HepG2 (cell line): ENCODE measurements at regions not wholly inside any gene's neighbourhood (a gene's known extent, or its start where the extent isn't known, plus 50 kb on each side); places are given as distances from the start of the nearest gene placed in this dataset.

Experiments used
- ATF4 ChIP-seq, 2 experiments: fragments of 450-650 bp in 1 of 2; sonication (generic) in 1 of 2; formaldehyde crosslinking; IDR thresholded peaks; 2 replicates each; pipeline versions ENCODE4 v1.5.0 to v1.8.0; 2020 to 2022; ENCODE audit warnings: mild to moderate bottlenecking in 1 of 2, missing genetic modification reagents in 1 of 2
- MXD1 ChIP-seq: sonication (generic); formaldehyde crosslinking; IDR thresholded peaks from 2 replicates; pipeline ENCODE4 v1.4.0; 2020; ENCODE audit warnings: mild to moderate bottlenecking, missing genetic modification reagents
- NFE2L1 ChIP-seq: sonication (generic); formaldehyde crosslinking; IDR thresholded peaks from 2 replicates; pipeline ENCODE4 v1.4.0; 2020; ENCODE audit warnings: missing genetic modification reagents, mild to moderate bottlenecking, borderline replicate concordance
- NR2F1 ChIP-seq, 2 experiments: fragments of 450-650 bp in 1 of 2; formaldehyde crosslinking in 1 of 2; IDR thresholded peaks; 2 replicates each; pipeline versions ENCODE4 v1.5.0 to v1.6.1; 2016 to 2020; ENCODE audit warnings: mild to moderate bottlenecking in 1 of 2, missing compliant biosample characterization in 1 of 2, missing genetic modification reagents in 1 of 2, moderate library complexity in 1 of 2
- SOX6 ChIP-seq, 2 experiments: fragments of 450-650 bp in 1 of 2; sonication (generic) in 1 of 2; formaldehyde crosslinking in 1 of 2; IDR thresholded peaks; 2 replicates each; pipeline versions ENCODE4 v1.4.0 to v1.6.1; 2017 to 2020; ENCODE audit warnings: antibody characterized with exemption in 1 of 2, mild to moderate bottlenecking in 1 of 2, missing genetic modification reagents in 1 of 2
- ZNF121 ChIP-seq: sonication (generic); formaldehyde crosslinking; IDR thresholded peaks from 2 replicates; pipeline ENCODE4 v1.5.0; 2020; ENCODE audit warnings: mild to moderate bottlenecking, missing genetic modification reagents
- TF ChIP-seq, protein P1 (sequence below): sonication (generic); formaldehyde crosslinking; IDR thresholded peaks from 2 replicates; pipeline ENCODE4 v1.5.0; 2020; ENCODE audit warnings: mild to moderate bottlenecking, missing genetic modification reagents, moderate library complexity
- TF ChIP-seq, protein P2 (sequence below), 2 experiments: sonication (generic) in 1 of 2; formaldehyde crosslinking in 1 of 2; IDR thresholded peaks; 2 replicates each; pipeline versions ENCODE4 v1.4.0 to v1.6.1; 2016 to 2020; ENCODE audit warnings: borderline replicate concordance in 1 of 2, low read depth in 1 of 2, mild to moderate bottlenecking in 1 of 2, missing genetic modification reagents in 1 of 2

DNA sequence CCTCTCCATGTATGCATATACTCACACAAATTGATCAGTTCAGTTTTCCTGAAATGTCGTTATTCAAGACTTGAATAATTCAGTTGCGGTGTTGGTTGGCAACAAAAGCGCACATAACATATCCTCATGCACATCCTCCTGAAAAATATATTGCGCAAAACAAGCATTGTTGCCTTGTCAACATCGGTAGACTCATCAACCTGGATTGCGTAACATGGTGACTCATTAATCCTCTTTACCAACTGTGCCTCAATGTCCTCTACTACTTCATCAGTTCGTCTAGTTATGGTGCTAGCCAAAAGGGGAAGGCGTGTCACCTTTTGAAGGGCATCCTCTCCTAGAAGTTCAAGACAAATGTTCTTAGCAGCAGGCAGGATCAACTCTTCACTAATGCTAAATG, 357.7 kb downstream of the LMO7 start:
- TF ChIP-seq NR2F1 (CRISPR knock-in tag; IDR thresholded peaks at IDR 0.05) (no peak), SOX6 (IDR thresholded peaks at IDR 0.05) (no peak), SOX6 (CRISPR knock-in tag; IDR thresholded peaks at IDR 0.05) (no peak), NFE2L1 (no peak), MXD1 (no peak), ATF4 (CRISPR knock-in tag; IDR thresholded peaks at IDR 0.05) (no peak), ZNF121 (CRISPR knock-in tag) (no peak)
- TF ChIP-seq, protein P1, sequence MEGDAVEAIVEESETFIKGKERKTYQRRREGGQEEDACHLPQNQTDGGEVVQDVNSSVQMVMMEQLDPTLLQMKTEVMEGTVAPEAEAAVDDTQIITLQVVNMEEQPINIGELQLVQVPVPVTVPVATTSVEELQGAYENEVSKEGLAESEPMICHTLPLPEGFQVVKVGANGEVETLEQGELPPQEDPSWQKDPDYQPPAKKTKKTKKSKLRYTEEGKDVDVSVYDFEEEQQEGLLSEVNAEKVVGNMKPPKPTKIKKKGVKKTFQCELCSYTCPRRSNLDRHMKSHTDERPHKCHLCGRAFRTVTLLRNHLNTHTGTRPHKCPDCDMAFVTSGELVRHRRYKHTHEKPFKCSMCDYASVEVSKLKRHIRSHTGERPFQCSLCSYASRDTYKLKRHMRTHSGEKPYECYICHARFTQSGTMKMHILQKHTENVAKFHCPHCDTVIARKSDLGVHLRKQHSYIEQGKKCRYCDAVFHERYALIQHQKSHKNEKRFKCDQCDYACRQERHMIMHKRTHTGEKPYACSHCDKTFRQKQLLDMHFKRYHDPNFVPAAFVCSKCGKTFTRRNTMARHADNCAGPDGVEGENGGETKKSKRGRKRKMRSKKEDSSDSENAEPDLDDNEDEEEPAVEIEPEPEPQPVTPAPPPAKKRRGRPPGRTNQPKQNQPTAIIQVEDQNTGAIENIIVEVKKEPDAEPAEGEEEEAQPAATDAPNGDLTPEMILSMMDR (CRISPR knock-in tag) = no peak
- TF ChIP-seq, protein P2, sequence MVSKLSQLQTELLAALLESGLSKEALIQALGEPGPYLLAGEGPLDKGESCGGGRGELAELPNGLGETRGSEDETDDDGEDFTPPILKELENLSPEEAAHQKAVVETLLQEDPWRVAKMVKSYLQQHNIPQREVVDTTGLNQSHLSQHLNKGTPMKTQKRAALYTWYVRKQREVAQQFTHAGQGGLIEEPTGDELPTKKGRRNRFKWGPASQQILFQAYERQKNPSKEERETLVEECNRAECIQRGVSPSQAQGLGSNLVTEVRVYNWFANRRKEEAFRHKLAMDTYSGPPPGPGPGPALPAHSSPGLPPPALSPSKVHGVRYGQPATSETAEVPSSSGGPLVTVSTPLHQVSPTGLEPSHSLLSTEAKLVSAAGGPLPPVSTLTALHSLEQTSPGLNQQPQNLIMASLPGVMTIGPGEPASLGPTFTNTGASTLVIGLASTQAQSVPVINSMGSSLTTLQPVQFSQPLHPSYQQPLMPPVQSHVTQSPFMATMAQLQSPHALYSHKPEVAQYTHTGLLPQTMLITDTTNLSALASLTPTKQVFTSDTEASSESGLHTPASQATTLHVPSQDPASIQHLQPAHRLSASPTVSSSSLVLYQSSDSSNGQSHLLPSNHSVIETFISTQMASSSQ (IDR thresholded peaks at IDR 0.05; ENCODE audit: low read depth) = no peak
- TF ChIP-seq, protein P2 (CRISPR knock-in tag; IDR thresholded peaks at IDR 0.05; ENCODE audit: borderline replicate concordance) = no peak
